ENCODE measurements at regions not wholly inside any gene's neighbourhood (a gene's known extent, or its start where the extent isn't known, plus 50 kb on each side); places are given as distances from the start of the nearest gene placed in this dataset.

DNA sequence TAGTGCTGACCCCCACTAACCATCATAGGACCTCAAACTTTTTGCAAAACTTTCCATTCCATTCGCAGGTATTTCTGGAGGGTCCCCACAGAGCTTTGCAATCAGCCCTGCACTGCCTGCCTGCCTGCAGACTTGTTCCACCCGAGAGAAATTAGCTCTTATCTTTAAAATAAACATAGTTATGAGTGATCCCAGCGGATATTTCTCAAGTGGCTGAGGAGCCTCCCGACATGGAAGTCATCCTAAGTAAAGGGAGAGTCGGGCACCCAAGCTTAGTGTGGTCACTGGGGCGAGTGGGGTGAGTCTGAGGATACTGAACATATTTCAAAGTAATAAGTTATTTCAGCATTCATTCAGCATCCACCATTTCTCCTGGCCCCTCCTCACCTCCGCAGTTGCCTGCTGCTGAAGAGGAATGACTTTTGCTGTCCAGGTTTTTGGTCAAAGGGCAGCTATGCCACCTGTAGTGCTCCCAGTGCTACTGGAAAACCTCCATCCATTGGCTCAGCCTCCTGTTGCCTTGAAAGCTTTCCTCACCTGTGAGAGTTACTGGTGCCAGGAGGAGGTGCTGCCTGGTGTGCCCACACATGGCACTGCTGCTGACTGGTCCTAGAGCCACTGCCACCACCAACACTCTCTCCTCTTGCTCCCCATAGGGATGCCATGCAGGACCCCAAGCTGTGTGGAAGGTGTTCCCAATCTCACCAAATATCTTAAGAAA lies 89.7 kb upstream of the PCSK1 start:
- TF ChIP-seq, protein P1, sequence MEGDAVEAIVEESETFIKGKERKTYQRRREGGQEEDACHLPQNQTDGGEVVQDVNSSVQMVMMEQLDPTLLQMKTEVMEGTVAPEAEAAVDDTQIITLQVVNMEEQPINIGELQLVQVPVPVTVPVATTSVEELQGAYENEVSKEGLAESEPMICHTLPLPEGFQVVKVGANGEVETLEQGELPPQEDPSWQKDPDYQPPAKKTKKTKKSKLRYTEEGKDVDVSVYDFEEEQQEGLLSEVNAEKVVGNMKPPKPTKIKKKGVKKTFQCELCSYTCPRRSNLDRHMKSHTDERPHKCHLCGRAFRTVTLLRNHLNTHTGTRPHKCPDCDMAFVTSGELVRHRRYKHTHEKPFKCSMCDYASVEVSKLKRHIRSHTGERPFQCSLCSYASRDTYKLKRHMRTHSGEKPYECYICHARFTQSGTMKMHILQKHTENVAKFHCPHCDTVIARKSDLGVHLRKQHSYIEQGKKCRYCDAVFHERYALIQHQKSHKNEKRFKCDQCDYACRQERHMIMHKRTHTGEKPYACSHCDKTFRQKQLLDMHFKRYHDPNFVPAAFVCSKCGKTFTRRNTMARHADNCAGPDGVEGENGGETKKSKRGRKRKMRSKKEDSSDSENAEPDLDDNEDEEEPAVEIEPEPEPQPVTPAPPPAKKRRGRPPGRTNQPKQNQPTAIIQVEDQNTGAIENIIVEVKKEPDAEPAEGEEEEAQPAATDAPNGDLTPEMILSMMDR (IDR thresholded peaks at IDR 0.05; ENCODE audit: insufficient read depth, low read length, poor library complexity, severe bottlenecking), result no peak
- no peaks in the 10 kb centered on the region; the same call in 1 of the 2 replicates for H3K27me3 ChIP-seq (replicated peaks; ENCODE audit: control insufficient read depth, insufficient read depth, low read length)
- no peak for DNase-seq (ENCODE audit: extremely low read depth, insufficient read length)
- no peak overlapping the region for H3K4me3 ChIP-seq (replicated peaks; ENCODE audit: low read depth, low read length)
- H3K36me3 ChIP-seq (ENCODE audit: control insufficient read depth, insufficient read depth, low read length), result no peaks in the 10 kb centered on the region

DNA sequence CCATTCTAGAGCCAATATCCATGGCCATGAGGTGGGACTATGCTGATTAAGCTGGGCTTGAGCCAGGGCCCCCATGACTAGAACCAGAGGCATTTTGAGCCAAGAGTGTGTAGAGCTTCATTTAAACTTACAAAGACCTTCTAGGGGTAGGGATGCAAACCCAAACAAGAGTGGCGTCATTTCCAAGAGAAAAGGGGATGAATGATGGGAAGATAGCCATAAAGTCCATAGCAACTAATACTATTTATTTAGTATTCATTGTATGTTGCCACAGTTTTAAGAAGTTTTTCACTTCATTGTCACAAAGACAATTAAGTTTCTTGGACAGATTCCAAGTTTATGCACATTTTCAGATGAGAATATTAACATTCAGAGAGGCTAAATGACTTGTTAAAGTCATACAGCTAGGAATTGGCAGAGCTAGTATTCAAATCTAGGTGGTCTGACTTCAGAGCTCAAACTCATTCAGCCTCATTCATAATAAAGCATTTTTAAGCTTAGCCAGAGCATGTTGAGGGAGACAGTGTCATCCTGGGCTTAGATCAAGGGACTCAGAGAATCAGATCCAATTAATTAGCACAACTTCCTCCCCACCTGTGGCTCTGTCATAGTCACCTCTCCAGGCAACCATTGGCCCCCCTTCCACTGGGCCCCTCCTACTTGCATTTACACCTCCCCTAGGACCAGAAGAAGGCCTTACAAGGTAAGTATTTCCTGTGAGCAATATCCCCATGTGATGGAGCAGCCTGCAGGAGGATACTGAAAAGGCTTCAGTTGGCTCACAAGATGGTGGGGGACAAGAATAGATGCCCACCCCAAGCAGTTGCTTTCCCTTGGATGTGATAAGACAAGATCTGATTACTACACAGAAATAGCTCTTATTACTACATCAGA lies 95.0 kb upstream of the PCSK1 start:
- no peak for DNase-seq (ENCODE audit: extremely low read depth, insufficient read length)
- TF ChIP-seq, protein P1 (IDR thresholded peaks at IDR 0.05; ENCODE audit: insufficient read depth, low read length, poor library complexity, severe bottlenecking), result no peak
- no peaks in the 10 kb centered on the region for H3K36me3 ChIP-seq (ENCODE audit: control insufficient read depth, insufficient read depth, low read length)
- no peaks in the 10 kb centered on the region for H3K27me3 ChIP-seq (replicated peaks; ENCODE audit: control insufficient read depth, insufficient read depth, low read length)
- H3K4me3 ChIP-seq (replicated peaks; ENCODE audit: low read depth, low read length), result no peak overlapping the region

DNA sequence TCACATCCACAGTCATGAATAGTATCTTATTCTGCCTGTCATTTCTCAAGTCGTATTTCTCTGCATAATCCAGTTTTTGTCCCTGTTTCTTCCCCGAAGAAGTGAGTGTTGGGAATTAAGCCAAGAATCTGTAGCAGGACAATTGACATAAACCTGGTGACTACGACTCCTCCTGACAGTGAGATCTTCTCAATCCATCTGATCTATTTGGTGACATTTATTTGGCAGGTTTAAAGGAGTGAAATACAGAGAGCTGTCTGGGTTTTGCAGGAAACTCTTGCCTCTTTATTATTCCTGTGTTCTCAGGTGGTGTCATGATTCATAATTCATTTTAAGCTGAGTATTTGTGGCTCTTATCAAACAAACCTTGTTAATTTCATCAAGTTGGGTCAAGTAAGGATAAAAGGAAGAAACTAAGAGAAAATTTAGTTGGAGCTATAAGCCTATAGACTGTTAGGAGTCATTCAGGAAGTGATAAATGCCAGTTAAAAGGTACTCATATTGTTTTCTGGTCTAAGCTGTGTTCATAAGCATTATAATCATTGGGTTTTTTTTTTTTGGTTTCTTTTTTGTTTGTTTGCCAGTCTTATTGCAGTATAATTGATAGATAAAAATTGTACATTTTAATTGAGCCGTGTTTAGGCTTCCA lies 95.9 kb upstream of the PCSK1 start:
- no peak for DNase-seq (ENCODE audit: extremely low read depth, insufficient read length)
- no peak overlapping the region for H3K4me3 ChIP-seq (replicated peaks; ENCODE audit: low read depth, low read length)
- H3K36me3 ChIP-seq (ENCODE audit: control insufficient read depth, insufficient read depth, low read length), result no peaks in the 10 kb centered on the region
- H3K27me3 ChIP-seq (replicated peaks; ENCODE audit: control insufficient read depth, insufficient read depth, low read length), result no peaks in the 10 kb centered on the region
- TF ChIP-seq, protein P1 (IDR thresholded peaks at IDR 0.05; ENCODE audit: insufficient read depth, low read length, poor library complexity, severe bottlenecking), result no peak

DNA sequence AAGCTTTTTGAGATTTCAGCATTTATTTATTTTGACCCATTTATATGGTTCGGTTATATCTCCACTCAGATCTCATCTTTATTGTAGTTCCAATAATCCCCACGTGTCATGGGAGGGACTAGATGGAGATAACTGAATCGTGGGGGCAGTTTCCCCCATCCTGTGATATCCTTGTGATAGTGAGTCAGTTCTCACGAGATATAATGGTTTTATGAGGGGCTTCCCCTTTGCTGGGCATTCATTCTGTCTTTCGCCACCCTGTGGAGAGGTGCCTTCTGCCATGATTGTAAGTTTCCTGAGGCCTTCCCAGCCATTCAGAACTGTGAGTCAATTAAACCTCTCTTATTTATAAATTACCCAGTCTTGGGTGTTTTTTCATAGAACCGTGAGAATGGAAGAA lies 96.5 kb upstream of the PCSK1 start:
- TF ChIP-seq, protein P1 (IDR thresholded peaks at IDR 0.05; ENCODE audit: insufficient read depth, low read length, poor library complexity, severe bottlenecking), result no peak
- no peaks in the 10 kb centered on the region for H3K27me3 ChIP-seq (replicated peaks; ENCODE audit: control insufficient read depth, insufficient read depth, low read length)
- no peak overlapping the region for H3K4me3 ChIP-seq (replicated peaks; ENCODE audit: low read depth, low read length)
- no peak for DNase-seq (ENCODE audit: extremely low read depth, insufficient read length)
- no peaks in the 10 kb centered on the region for H3K36me3 ChIP-seq (ENCODE audit: control insufficient read depth, insufficient read depth, low read length)

DNA sequence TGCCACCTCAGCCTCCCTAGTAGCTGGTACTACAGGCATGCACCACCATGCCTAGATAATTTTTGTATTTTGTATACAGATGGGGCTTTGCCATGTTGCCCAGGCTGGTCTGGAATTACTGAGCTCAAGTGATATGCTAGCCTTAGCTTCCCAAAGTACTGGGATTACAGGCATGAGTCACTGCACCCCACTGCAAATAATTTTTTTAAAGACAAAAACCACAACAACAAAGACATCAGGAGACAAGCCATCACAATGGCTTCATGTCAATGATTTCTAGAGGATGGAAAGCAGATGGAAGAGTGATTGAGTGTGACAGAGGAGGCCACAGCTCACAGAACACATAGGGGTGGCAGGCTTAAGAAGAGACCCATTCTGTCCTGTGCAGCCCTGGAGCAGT lies 97.9 kb upstream of the PCSK1 start:
- DNase-seq (ENCODE audit: extremely low read depth, insufficient read length), result no peak
- Histone ChIP-seq H3K36me3 (ENCODE audit: control insufficient read depth, insufficient read depth, low read length) (no peaks in the 10 kb centered on the region), H3K27me3 (replicated peaks; ENCODE audit: control insufficient read depth, insufficient read depth, low read length) (no peaks in the 10 kb centered on the region), H3K4me3 (replicated peaks; ENCODE audit: low read depth, low read length) (no peak overlapping the region)
- TF ChIP-seq, protein P1 (IDR thresholded peaks at IDR 0.05; ENCODE audit: insufficient read depth, low read length, poor library complexity, severe bottlenecking), result no peak

Data from GM06990 (cell line).